Activated CD4-positive, alpha-beta T cell treated with anti-CD3 and anti-CD28 coated beads for 4 hours (primary cell): ENCODE measurements at regions not wholly inside any gene's neighbourhood (a gene's known extent, or its start where the extent isn't known, plus 50 kb on each side); places are given as distances from the start of the nearest gene placed in this dataset.

Source experiments
- DNase-seq, 2 donors: peaks; one replicate each; pipeline ENCODE4 v3.0.0-alpha.2; 2020

DNA sequence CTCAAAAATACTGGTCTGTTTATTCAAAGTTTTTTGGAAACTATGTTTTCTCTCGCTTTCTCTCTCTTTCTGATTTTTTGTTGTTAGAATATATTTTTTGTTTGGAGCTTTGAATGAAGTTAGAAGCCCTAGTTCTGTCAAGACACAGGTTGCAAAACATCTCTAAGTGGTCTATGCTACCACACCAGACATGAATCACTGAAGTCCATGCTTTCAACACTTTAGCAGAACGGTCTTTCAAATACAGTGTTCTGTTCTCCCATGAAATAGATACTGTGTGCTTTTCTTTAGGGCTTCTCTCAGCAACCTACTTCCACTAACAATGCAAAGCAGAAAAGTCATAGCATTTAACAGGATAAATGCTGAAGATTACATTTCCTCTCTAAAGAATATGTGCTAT, 392.5 kb downstream of the TMEM167A start:
- no peak for DNase-seq

- DNase-seq: no peak
These were observed 393.0 kb downstream of the TMEM167A start for GRCh38 chr5:82684165-82684564.

GRCh38 chr5:82679660-82680059, 397.5 kb downstream of the TMEM167A start:
- no peak for DNase-seq

DNA sequence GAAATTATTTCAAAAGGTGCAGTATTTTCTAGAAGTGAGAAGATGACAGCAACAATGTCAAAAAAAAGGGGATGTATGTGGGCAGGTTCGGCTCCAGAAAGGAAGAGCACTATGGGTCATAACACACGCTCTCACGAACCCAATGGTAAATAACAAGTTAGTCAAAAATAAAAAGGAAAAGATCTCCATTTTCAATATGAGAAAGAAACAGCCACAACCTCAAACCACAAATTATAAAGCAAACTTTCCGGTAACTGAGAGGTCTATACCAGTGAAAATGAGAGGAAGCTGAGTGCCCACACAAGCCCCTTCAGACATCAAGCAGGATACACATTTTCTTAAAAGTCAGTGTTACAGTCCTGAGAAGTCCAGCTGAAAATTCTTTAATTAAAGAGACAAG, 398.5 kb upstream of the RPS23 start:
- no peak for DNase-seq

DNA sequence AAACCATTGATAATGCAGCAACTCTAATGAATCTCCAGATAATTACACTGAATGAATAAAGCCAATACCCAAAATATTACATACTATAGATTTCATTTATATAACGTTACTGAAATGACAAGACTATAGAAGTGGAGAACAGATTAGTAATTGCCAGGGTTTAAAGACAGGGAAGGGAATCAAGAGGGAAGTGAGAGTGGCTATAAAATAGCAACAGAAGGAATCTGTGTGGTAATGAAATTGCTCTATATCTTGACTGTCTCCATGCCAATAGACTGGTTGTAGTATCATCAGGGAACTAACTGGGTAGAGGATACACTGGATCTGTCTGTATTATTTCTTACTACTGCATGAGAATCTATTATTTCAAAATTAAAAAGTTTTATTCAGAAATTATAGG, 396.5 kb upstream of the RPS23 start:
- no peak for DNase-seq

- no peak for DNase-seq
These were observed 395.1 kb upstream of the RPS23 start for GRCh38 chr5:82673057-82673809.

DNA sequence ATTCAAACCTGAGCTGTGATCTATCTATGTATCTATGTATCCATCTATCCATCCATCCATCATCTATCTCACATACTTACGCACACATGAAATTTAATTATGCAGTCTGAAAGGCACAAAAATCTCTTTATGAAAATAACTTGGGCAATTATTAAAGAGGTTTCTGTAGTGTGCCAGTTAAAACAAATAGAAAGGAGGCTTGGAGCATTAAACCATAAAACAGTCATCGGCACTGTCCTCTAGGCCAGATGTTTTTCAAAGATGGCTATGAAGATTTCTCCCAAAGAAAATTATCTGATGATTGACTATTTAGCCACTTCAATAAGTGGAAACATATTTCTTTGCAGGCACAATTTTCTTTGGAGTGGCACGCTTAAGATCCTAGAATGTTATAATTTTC, 392.5 kb upstream of the RPS23 start:
- DNase-seq: no peak

GRCh38 chr5:82669720-82670119, 391.6 kb upstream of the RPS23 start:
- DNase-seq: no peak

DNA sequence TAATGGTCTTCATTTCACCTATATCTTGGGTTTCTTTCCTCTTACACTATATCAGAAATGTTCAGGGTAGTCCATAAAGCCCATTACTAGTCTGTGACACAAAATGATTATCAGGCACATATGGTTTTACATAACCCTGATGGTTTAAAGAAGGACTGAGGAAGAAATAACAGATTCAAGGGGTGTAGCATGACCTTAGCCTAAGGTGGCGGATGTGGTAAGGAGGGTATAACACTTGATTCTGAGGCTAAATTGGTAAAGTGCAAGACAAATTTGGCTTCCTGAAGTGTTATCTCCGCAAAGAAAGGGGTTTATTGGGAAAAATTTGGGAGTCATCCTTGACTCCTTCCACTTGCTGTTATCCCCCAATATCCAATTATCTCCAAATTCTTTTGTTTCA, 388.2 kb upstream of the RPS23 start:
- DNase-seq: no peak

- DNase-seq: no peak
These were observed 386.6 kb upstream of the RPS23 start for GRCh38 chr5:82664732-82665131.

- DNase-seq: no peak
These were observed 385.1 kb upstream of the RPS23 start for GRCh38 chr5:82663225-82663624.

- DNase-seq: no peak
These were observed 384.2 kb upstream of the RPS23 start for GRCh38 chr5:82662340-82662739.

- DNase-seq: no peak
These were observed 383.8 kb upstream of the RPS23 start for GRCh38 chr5:82661933-82662332.

- no peak for DNase-seq
These were observed 383.3 kb upstream of the RPS23 start for GRCh38 chr5:82661462-82661861.

GRCh38 chr5:82659115-82659514, 381.0 kb upstream of the RPS23 start:
- DNase-seq: no peak

DNA sequence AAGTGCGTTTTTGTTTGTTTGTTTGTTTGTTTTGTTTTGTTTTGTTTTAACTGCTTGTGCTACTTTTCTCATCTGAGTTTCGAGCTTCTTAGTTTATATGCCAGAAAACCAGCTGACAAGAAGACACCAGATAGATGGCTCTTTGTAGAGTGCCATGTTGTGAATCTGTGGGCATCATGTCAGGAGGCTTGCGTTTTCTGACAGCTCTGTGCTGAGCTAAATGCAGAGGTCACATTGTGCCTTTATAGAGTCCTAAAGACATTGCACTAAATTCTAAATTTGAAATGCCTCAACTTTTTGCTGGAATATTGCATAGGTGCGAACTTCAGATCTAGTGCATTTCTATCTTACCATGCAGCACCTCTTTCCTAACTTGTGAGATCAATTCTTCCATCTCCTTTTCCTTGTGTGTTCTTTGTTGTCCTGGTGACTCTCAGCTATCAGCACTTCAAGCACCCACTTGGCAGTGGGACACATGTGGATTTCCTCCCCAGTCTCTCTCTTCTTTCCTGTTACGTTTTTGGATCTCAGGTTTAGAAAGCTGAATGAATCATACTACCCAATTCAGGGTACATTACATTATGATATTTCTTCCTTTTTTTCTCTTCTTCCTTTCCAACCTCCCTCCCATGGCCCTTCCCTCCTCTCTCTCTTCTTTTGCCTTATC, 379.0 kb upstream of the RPS23 start:
- DNase-seq: no peak

GRCh38 chr5:82656341-82656761, 378.2 kb upstream of the RPS23 start:
- DNase-seq: no peak

GRCh38 chr5:82655078-82655477, 376.9 kb upstream of the RPS23 start:
- DNase-seq: no peak

- DNase-seq: no peak
These were observed 371.8 kb upstream of the RPS23 start for GRCh38 chr5:82649943-82650342.

- DNase-seq: no peak
These were observed 366.6 kb upstream of the RPS23 start for GRCh38 chr5:82644766-82645165.

DNA sequence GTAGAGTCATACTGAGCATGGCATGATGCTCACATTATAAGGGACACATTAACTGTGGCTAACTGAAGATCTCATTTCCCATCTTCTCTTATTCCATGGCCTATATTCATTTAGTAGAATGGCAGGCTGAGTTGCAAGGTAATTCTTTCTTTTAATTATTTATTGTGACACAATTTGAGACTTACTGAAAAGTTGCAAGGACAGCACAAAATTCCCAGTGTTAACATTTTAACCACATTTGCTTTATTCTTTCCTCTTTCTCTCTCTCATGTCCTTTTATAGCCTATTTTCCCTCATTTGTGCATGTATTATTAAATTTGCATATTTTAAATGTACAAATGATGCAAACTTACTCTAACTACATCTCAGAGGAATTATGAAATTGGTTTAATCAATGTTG, 366.1 kb upstream of the RPS23 start:
- no peak for DNase-seq

DNA sequence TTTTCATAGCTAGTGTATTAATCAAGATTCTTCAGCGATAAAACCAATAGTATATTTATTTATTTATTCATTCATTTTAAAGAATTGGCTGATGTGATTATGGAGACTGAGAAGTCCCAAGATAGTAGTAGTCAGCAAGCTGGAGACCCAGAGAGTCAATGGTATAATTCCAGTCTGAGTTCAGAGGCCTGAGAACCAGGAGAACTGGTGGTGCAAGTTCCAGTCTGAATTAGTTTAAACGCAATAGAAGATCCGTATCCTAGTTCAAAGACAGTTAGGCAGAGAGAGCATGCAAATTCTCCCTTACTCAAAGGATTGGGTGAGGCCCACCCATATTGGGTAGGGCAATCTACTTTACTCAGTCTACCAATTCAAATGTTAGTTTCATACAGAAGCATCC, 364.2 kb upstream of the RPS23 start:
- DNase-seq: no peak

- DNase-seq: peak in 1 of 2 donors; percentile 5
These were observed 363.3 kb upstream of the RPS23 start for GRCh38 chr5:82641331-82642003.

DNA sequence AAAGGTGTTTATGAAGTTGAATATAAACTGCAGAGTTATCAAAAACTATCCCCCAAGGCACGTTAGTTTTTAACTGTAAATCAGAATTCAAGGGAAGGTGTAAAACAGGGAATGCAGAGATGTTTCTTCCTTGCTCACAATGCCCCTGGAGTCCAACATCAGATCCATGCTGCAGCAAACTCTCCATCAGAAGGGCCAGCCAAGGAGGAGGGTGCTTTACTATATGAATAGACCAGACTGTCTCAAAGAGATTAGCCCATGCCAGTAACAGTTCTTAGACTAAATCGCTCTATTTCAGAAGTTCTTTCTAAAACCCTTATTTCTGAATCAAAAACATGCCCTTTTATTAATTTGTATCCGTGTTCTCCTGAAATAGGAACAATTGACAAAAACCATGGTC, 362.8 kb upstream of the RPS23 start:
- DNase-seq: no peak
